Type B pancreatic cell (in vitro differentiated cells): ENCODE measurements at regions not wholly inside any gene's neighbourhood (a gene's known extent, or its start where the extent isn't known, plus 50 kb on each side); places are given as distances from the start of the nearest gene placed in this dataset.

Experiments
- DNase-seq: peaks from one replicate; pipeline ENCODE4 v3.0.0; 2021; ENCODE audit warnings: mixed read lengths; ENCODE audit not compliant: unreplicated experiment; ENCODE audit errors: extremely low spot score
- H3K27ac Mint-ChIP-seq: 2 replicates; pipeline ENCODE4 v1.8.0; 2021; ENCODE audit warnings: mild to moderate bottlenecking, mixed read lengths
- H3K27me3 Mint-ChIP-seq: 2 replicates; pipeline ENCODE4 v1.8.0; 2021; ENCODE audit warnings: mixed read lengths
- H3K36me3 Mint-ChIP-seq: 2 replicates; pipeline ENCODE4 v1.8.0; 2021; ENCODE audit warnings: mixed read lengths
- H3K4me1 Mint-ChIP-seq: one replicate; pipeline ENCODE4 v1.8.0; 2021; ENCODE audit warnings: mixed read lengths; ENCODE audit not compliant: unreplicated experiment
- H3K4me3 Mint-ChIP-seq: 2 replicates; pipeline ENCODE4 v1.8.0; 2021; ENCODE audit warnings: mild to moderate bottlenecking, mixed read lengths
- H3K9me3 Mint-ChIP-seq: 2 replicates; pipeline ENCODE4 v1.8.0; 2021; ENCODE audit warnings: mixed read lengths
- TF ChIP-seq, protein P1 (sequence below): fragments of 200-600 bp; sonication (generic); conservative IDR thresholded peaks from 2 replicates; pipeline ENCODE4 v1.5.0; 2021; ENCODE audit warnings: antibody characterized with exemption, mild to moderate bottlenecking

DNA sequence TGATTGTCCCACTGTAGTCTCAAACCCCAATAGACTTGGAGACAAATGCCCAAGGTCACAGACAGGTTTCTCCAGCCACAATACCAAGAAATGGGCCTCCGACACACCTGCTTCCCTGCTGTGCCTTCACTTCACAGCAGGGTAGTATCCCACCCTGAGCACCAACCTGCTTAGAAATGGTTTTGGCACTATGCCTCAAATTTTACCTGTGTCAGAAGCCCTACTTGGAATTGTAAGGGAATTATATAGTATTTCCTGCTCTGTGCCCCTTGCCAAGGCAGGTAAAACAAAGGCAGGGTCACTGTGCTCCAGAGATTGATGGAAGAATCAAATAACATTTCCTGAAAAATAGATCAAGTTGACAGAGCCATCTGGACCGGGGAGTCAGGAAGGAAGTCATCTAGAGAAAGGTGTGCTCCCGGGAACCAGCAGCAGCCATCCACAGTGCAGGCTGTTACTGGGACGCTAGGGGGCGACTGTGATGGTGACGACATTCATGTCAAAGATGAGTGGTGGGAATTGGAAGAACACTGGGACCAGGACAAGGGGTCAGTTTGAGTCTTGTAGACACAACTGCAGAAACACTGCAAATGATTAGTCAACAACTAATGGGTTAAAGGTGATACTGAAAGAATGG, 117.8 kb upstream of the AKR1E2 start:
- TF ChIP-seq, protein P1, sequence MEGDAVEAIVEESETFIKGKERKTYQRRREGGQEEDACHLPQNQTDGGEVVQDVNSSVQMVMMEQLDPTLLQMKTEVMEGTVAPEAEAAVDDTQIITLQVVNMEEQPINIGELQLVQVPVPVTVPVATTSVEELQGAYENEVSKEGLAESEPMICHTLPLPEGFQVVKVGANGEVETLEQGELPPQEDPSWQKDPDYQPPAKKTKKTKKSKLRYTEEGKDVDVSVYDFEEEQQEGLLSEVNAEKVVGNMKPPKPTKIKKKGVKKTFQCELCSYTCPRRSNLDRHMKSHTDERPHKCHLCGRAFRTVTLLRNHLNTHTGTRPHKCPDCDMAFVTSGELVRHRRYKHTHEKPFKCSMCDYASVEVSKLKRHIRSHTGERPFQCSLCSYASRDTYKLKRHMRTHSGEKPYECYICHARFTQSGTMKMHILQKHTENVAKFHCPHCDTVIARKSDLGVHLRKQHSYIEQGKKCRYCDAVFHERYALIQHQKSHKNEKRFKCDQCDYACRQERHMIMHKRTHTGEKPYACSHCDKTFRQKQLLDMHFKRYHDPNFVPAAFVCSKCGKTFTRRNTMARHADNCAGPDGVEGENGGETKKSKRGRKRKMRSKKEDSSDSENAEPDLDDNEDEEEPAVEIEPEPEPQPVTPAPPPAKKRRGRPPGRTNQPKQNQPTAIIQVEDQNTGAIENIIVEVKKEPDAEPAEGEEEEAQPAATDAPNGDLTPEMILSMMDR = peak; percentile 64
- Mint-ChIP-seq H3K27ac (no peak overlapping the region), H3K36me3 (no peaks in the 10 kb centered on the region), H3K4me1 (peaks cover 5% of the 10 kb centered on the region), H3K4me3 (no peak overlapping the region), H3K27me3 (no peaks in the 10 kb centered on the region), H3K9me3 (no peaks in the 10 kb centered on the region)
- DNase-seq = no peak

DNA sequence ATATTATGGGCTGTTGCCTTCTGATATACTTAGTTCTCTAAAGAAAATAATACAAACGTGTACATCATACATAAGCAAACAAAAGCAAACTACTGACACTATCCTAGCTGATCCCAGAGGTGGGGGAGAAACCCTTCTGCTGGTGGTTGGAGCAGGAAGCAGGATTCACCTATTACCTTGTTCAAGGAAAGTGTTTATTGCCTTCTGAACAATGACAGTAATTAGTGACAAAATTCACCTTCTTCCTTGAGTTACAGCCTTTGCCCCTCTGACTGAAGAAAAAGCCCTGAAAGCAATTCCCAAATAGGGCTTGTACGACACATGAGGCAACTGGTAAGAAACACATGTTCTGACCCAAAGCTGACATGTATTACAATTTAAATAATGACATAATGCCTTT, 118.8 kb upstream of the AKR1E2 start:
- DNase-seq = no peak
- Mint-ChIP-seq H3K27ac (no peak overlapping the region), H3K4me3 (no peak overlapping the region), H3K9me3 (no peaks in the 10 kb centered on the region), H3K4me1 (peaks cover 5% of the 10 kb centered on the region), H3K27me3 (no peaks in the 10 kb centered on the region), H3K36me3 (no peaks in the 10 kb centered on the region)
- TF ChIP-seq, protein P1 = no peak

DNA sequence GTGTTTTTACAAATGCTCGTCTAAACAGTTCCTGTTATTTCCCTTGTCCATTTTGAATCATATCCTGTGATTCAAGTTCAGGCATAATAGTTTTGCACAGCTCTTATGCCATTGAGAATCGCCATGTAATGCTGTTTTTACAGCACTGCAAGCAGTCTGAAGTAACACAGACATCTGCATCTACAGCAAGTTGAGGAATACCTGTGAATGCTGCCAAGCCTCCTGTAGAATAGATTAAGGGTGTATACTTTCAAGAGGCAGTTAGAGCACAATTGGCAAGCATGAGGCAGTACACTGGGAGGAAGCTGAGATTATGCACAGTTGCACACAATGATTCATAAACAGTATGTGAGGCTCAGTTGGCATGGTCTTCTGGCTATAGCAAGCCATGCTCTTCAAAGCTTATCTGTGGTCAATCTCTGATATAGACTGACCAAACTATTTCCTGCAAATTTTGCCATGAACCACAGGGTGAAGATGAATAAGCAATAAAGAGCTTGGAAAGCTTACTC, 121.9 kb upstream of the AKR1E2 start:
- no peaks in the 10 kb centered on the region for H3K27me3 Mint-ChIP-seq
- no peaks in the 10 kb centered on the region for H3K36me3 Mint-ChIP-seq
- TF ChIP-seq, protein P1 = no peak
- no peak overlapping the region for H3K4me3 Mint-ChIP-seq
- DNase-seq = no peak
- no peaks in the 10 kb centered on the region for H3K9me3 Mint-ChIP-seq
- no peak overlapping the region for H3K27ac Mint-ChIP-seq
- peaks cover 5% of the 10 kb centered on the region for H3K4me1 Mint-ChIP-seq

DNA sequence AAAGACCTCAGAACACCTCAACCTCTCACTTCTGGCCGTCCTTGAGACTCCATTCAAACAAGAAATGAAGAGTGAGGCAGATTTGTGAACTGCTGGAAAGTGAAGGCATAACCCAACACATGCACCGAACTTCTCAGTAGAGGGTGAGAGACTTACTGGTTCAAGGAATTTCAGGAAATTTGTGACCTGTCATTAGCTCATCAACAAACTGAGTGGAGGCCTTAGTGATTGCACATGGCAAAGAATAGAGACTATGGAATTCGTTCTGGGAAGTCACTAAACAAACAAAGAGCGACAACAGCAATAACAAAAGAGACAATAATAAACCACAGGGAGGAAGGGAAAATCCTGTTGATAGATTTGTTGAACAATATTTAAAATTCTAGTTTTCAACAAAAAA, 125.0 kb upstream of the AKR1E2 start:
- no peak overlapping the region for H3K27ac Mint-ChIP-seq

DNA sequence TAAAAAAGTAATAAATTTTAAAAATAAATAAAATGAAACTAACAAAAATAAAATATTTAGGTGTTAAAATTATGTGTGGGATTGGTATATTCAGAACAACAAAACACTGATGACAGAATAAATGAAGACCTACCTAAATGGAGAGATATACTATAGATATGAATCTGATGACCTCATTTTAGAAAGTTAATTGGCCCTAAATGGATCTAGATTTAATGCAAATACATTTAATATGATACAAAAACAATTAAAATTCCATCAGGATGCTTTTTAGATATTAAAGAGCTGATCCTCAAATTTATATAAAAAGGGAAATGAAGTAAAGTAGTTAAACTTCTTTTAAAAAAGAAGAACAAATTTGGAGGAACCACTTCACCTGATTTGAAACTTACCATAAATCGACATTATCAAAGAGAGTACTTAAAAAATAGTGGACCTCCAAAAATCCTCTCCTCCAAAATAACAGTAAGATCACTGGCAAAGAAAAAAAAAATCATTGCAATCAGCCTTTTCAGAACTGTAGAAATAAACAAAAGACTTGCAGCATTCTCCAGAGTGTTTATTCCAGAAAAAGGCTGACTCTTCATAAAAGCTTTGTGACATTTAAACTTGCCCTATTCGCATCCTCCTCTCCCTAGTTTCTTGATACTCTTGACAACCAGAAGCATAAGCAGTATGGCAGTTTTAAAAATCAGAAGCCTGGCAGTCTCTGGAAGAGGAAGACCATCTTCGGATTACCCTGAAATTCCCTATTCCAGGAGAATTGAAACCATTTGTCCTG, 125.9 kb upstream of the AKR1E2 start:
- H3K36me3 Mint-ChIP-seq = no peaks in the 10 kb centered on the region
- H3K9me3 Mint-ChIP-seq = no peaks in the 10 kb centered on the region
- no peak overlapping the region for H3K4me3 Mint-ChIP-seq
- H3K27ac Mint-ChIP-seq = no peak overlapping the region
- H3K27me3 Mint-ChIP-seq = no peaks in the 10 kb centered on the region
- TF ChIP-seq, protein P1 = no peak
- H3K4me1 Mint-ChIP-seq = peaks cover 5% of the 10 kb centered on the region
- DNase-seq = no peak

More for the DNA sequence above, 125.0 kb upstream of the AKR1E2 start:
- TF ChIP-seq, protein P1 = no peak
- Mint-ChIP-seq H3K4me1 (peaks cover 5% of the 10 kb centered on the region), H3K36me3 (no peaks in the 10 kb centered on the region), H3K4me3 (no peak overlapping the region), H3K27me3 (no peaks in the 10 kb centered on the region), H3K9me3 (no peaks in the 10 kb centered on the region)
- no peak for DNase-seq
